ENCODE measurements at regions not wholly inside any gene's neighbourhood (a gene's known extent, or its start where the extent isn't known, plus 50 kb on each side); places are given as distances from the start of the nearest gene placed in this dataset.

DNA sequence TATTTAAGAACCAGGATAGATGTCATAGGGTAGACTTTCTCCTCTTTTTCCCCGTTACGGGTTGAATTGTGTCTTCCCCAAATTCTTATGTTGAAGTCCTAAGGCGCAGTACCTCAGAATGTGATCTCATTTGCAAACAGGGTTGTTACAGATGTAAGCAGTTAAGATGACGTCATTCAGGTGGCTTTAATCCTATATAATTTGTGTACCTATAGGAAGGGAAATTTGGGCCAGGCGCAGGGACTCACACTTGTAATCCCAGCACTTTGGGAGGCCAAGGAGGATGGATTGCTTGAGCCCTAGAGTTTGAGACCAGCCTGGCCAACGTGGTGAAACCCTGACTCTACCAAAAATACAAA lies 99.5 kb upstream of the DHX40 start:
- Histone ChIP-seq H3K27me3 (ENCODE audit: control insufficient read depth, low read length) (peaks cover 11% of the 10 kb centered on the region), H3F3A (ENCODE audit: control insufficient read depth, insufficient read depth) (no peaks in the 10 kb centered on the region), H3K36me3 (ENCODE audit: control insufficient read depth, low read length) (no peaks in the 10 kb centered on the region), H4K20me1 (ENCODE audit: control insufficient read depth, insufficient read depth, low read depth, low read length) (no peaks in the 10 kb centered on the region), H3K9me2 (replicated peaks; ENCODE audit: control insufficient read depth, low read length) (no peaks in the 10 kb centered on the region), H3K9me3 (ENCODE audit: control insufficient read depth, insufficient read depth, low read length) (no peaks in the 10 kb centered on the region), H3K79me2 (ENCODE audit: control insufficient read depth, low read length) (no peaks in the 10 kb centered on the region), H3K27ac (ENCODE audit: low read depth, low read length) (no peak overlapping the region), H3K4me1 (ENCODE audit: control insufficient read depth, low read length) (no peaks in the 10 kb centered on the region), H3K4me2 (ENCODE audit: low read length) (no peak overlapping the region), H3K4me3 (ENCODE audit: low read length) (no peak overlapping the region)
- no peak for TF ChIP-seq EZH2phosphoT487 (IDR thresholded peaks at IDR 0.05; ENCODE audit: borderline replicate concordance, low read length)
- TF ChIP-seq, protein P1, sequence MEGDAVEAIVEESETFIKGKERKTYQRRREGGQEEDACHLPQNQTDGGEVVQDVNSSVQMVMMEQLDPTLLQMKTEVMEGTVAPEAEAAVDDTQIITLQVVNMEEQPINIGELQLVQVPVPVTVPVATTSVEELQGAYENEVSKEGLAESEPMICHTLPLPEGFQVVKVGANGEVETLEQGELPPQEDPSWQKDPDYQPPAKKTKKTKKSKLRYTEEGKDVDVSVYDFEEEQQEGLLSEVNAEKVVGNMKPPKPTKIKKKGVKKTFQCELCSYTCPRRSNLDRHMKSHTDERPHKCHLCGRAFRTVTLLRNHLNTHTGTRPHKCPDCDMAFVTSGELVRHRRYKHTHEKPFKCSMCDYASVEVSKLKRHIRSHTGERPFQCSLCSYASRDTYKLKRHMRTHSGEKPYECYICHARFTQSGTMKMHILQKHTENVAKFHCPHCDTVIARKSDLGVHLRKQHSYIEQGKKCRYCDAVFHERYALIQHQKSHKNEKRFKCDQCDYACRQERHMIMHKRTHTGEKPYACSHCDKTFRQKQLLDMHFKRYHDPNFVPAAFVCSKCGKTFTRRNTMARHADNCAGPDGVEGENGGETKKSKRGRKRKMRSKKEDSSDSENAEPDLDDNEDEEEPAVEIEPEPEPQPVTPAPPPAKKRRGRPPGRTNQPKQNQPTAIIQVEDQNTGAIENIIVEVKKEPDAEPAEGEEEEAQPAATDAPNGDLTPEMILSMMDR (IDR thresholded peaks at IDR 0.05; ENCODE audit: low read depth, low read length, poor library complexity, severe bottlenecking): no peak

DNA sequence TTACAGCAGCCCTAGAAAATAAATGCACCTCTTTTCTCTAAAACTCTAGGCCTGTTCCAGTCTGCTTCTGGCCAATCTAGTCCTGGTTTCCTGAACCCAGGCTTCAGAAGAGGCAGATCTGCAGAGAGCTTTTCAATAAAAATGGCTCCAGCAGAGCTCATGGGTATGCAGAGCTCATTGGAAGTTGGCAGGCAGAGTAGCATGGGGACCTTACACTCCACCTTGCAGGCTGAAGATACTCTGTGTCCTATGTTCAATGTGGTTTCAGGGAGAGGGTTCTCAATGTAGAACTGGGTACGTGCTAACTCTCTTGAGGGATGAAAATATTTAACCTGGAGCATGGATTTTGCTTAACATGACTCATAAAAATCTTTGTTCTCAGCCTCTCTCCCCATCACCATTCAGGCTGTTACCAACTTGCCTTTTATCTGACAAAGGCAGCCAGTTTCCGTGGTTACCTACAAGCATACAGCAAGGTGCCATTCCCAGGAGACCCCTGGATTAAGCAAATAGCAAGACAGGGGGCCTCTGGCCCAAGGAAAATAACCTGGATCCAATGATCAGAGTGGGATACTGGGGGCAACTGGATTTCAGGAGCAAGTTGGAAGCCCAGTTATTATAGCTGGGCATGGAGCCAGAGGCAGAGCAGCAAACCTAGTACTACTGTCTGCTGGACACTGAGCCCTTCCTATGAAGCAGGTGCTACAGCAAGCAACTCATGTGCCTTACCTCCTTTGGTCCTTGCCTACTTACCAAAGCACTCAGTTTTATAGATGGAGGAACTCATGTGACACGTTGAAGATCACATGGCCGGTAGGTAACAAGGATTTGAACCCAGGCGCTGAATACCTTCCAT lies 98.2 kb upstream of the DHX40 start:
- TF ChIP-seq, protein P1 (IDR thresholded peaks at IDR 0.05; ENCODE audit: low read depth, low read length, poor library complexity, severe bottlenecking): no peak
- TF ChIP-seq EZH2phosphoT487 (IDR thresholded peaks at IDR 0.05; ENCODE audit: borderline replicate concordance, low read length): no peak
- Histone ChIP-seq H3K27ac (ENCODE audit: low read depth, low read length) (no peak overlapping the region), H3K4me3 (ENCODE audit: low read length) (no peak overlapping the region), H3K36me3 (ENCODE audit: control insufficient read depth, low read length) (no peaks in the 10 kb centered on the region), H3K9me2 (replicated peaks; ENCODE audit: control insufficient read depth, low read length) (no peaks in the 10 kb centered on the region), H3K27me3 (ENCODE audit: control insufficient read depth, low read length) (peaks cover 8% of the 10 kb centered on the region), H3K4me1 (ENCODE audit: control insufficient read depth, low read length) (no peaks in the 10 kb centered on the region), H3K79me2 (ENCODE audit: control insufficient read depth, low read length) (no peaks in the 10 kb centered on the region), H3K4me2 (ENCODE audit: low read length) (no peak overlapping the region), H4K20me1 (ENCODE audit: control insufficient read depth, insufficient read depth, low read depth, low read length) (no peaks in the 10 kb centered on the region), H3F3A (ENCODE audit: control insufficient read depth, insufficient read depth) (no peaks in the 10 kb centered on the region), H3K9me3 (ENCODE audit: control insufficient read depth, insufficient read depth, low read length) (no peaks in the 10 kb centered on the region)

DNA sequence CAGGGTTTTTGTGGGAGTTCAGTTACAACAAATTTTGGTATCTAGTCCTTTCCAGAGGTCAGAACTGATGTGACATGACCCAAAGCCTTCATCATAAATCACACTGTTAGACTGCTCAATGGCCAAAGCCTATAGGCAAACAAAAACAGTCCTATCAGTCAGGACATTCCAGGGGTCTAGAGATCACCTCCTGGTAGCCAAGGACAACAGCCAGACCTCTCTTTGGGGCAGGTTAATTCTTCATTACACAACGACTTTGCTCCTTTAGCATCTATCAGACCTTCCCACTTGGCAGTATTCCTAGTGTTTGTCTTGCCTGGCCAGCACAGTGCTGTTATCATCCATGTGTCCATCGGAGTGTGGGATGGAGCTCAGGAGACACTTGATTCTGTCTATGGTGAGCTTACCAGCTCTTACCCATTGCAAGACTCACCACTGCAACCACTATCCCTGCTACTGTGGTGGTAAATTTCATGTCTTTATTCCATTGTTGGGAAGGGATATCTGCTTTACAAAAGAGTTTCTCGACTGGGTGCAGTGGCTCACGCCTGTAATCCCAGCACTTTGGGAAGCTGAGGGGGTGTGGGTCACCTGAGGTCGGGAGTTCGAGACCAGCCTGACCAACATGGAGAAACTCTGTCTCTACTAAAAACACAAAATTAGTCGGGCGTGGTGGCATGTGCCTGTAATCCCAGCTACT lies 95.5 kb upstream of the DHX40 start:
- H3K4me1 ChIP-seq (ENCODE audit: control insufficient read depth, low read length): no peaks in the 10 kb centered on the region
- peaks cover 6% of the 10 kb centered on the region; the same call in 1 of the 2 replicates for H3K27me3 ChIP-seq (ENCODE audit: control insufficient read depth, low read length)
- H3K9me2 ChIP-seq (replicated peaks; ENCODE audit: control insufficient read depth, low read length): no peaks in the 10 kb centered on the region
- no peaks in the 10 kb centered on the region for H3K36me3 ChIP-seq (ENCODE audit: control insufficient read depth, low read length)
- no peak for TF ChIP-seq EZH2phosphoT487 (IDR thresholded peaks at IDR 0.05; ENCODE audit: borderline replicate concordance, low read length)
- TF ChIP-seq, protein P1 (IDR thresholded peaks at IDR 0.05; ENCODE audit: low read depth, low read length, poor library complexity, severe bottlenecking): no peak
- H3F3A ChIP-seq (ENCODE audit: control insufficient read depth, insufficient read depth): no peaks in the 10 kb centered on the region
- no peak overlapping the region for H3K4me3 ChIP-seq (ENCODE audit: low read length)
- H3K4me2 ChIP-seq (ENCODE audit: low read length): no peak overlapping the region
- H3K9me3 ChIP-seq (ENCODE audit: control insufficient read depth, insufficient read depth, low read length): no peaks in the 10 kb centered on the region
- no peak overlapping the region for H3K27ac ChIP-seq (ENCODE audit: low read depth, low read length)
- H4K20me1 ChIP-seq (ENCODE audit: control insufficient read depth, insufficient read depth, low read depth, low read length): no peaks in the 10 kb centered on the region
- H3K79me2 ChIP-seq (ENCODE audit: control insufficient read depth, low read length): no peaks in the 10 kb centered on the region
